Natural killer cell treated with Interleukin-12 subunit alpha and Interleukin-12 subunit beta and Interleukin-15 and Interleukin-18, amount 100 ng/mL, for 72 hours (primary cell): ENCODE measurements at regions not wholly inside any gene's neighbourhood (a gene's known extent, or its start where the extent isn't known, plus 50 kb on each side); places are given as distances from the start of the nearest gene placed in this dataset.

Experiments
- ATAC-seq, 2 donors: fragments of 150-1000 bp; cut with Tn5 transposase in 1 of 2; sonication (Bioruptor Pico), chemical (Tn5 transposase) in 1 of 2; 2 replicates each; pipeline ENCODE4 v1.10.0; 2021
- DNase-seq: peaks from one replicate; pipeline ENCODE4 v3.0.0; 2022; ENCODE audit warnings: low spot score
- H3K27ac Mint-ChIP-seq, 2 donors: 1 replicate in 1 of 2; 2 replicates in 1 of 2; pipeline ENCODE4 v1.8.0; 2022; ENCODE audit warnings: mixed read lengths in 2 of 2, mild to moderate bottlenecking in 1 of 2, moderate library complexity in 1 of 2
- H3K27me3 Mint-ChIP-seq, 2 donors: 1 replicate in 1 of 2; 2 replicates in 1 of 2; pipeline ENCODE4 v1.8.0; 2022; ENCODE audit warnings: mixed read lengths in 2 of 2
- H3K36me3 Mint-ChIP-seq: one replicate; pipeline ENCODE4 v1.8.0; 2022; ENCODE audit warnings: mixed read lengths
- H3K4me1 Mint-ChIP-seq, 2 donors: 1 replicate in 1 of 2; 2 replicates in 1 of 2; pipeline ENCODE4 v1.8.0; 2022; ENCODE audit warnings: low read depth in 2 of 2, mixed read lengths in 2 of 2, mild to moderate bottlenecking in 1 of 2
- H3K4me3 Mint-ChIP-seq: one replicate; pipeline ENCODE4 v1.8.0; 2022; ENCODE audit warnings: mixed read lengths
- H3K9me3 Mint-ChIP-seq: 2 replicates; pipeline ENCODE4 v1.8.0; 2022; ENCODE audit warnings: mixed read lengths

DNA sequence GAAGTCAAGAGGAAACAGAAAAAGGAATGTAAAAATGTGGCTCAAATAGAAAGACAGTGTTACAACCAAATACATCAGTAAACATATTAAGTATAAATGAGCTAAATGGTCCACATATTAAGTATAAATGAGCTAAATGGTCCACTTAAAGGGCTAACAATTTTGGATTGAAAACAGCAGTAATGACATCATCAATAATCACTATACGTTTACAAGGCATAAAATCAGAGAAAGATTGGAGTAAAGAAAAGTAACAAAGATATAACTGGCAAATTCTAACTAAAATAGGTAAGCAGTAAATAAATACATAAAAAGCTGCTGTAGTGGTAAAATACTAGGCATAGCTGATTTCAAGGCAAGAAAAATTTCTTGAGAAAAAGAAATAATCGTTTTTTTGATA is 1298.4 kb upstream of the CELF2 start:
- H3K27ac Mint-ChIP-seq, result no peak overlapping the region
- H3K4me1 Mint-ChIP-seq, result no peaks in the 10 kb centered on the region
- no peak overlapping the region for H3K4me3 Mint-ChIP-seq
- H3K27me3 Mint-ChIP-seq, result no peaks in the 10 kb centered on the region
- ATAC-seq (no peak), DNase-seq (no peak)
- H3K36me3 Mint-ChIP-seq, result no peaks in the 10 kb centered on the region
- peaks cover 15% of the 10 kb centered on the region for H3K9me3 Mint-ChIP-seq

DNA sequence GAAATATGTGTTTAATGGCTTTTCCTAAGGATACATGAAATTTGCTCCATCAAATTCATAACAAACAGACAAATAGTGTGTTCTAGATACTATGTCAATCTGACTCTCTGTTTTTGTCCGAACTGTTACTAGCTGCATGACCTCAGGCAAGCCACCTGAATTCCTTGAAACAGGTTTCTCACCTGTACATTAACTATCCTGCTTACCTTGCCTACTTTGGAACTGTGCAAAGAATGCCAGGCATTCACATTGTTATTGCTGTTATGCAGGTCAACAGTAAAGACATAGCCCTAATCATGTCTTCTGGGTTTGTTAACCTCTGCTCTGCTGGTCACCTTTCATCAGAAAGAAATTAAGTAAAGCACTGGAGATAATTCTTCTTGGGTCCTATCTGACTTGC is 1283.9 kb upstream of the CELF2 start:
- H3K27ac Mint-ChIP-seq, result no peak overlapping the region
- H3K4me1 Mint-ChIP-seq, result peaks cover 0 to 3% of the 10 kb centered on the region in 2 donors
- H3K36me3 Mint-ChIP-seq, result peaks cover 5% of the 10 kb centered on the region
- ATAC-seq (no peak), DNase-seq (no peak)
- H3K27me3 Mint-ChIP-seq, result no peaks in the 10 kb centered on the region
- no peaks in the 10 kb centered on the region for H3K9me3 Mint-ChIP-seq
- no peak overlapping the region for H3K4me3 Mint-ChIP-seq

DNA sequence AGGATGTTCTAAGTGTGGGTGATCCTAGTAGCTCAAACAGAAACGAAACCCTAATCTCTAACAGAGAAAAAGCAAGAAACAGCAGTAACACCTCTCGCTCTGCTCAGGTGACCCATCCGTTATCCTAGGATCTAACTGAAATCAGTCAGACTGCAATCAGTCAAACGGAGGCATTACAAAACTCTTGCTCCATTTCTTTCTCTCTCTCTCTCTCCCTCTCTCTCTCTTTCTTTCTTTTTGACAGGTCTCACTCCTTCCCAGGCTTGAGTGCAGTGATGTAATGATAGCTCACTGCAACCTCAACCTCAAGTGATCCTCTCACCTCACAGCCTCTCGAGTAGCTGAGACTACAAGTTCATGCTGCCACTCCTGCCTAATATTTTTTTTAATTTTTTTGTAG is 1283.5 kb upstream of the CELF2 start:
- Mint-ChIP-seq H3K4me1 (peaks cover 0 to 3% of the 10 kb centered on the region in 2 donors), H3K27me3 (no peaks in the 10 kb centered on the region), H3K4me3 (no peak overlapping the region), H3K36me3 (peaks cover 5% of the 10 kb centered on the region), H3K27ac (no peak overlapping the region), H3K9me3 (no peaks in the 10 kb centered on the region)
- ATAC-seq, result no peak
- no peak for DNase-seq

DNA sequence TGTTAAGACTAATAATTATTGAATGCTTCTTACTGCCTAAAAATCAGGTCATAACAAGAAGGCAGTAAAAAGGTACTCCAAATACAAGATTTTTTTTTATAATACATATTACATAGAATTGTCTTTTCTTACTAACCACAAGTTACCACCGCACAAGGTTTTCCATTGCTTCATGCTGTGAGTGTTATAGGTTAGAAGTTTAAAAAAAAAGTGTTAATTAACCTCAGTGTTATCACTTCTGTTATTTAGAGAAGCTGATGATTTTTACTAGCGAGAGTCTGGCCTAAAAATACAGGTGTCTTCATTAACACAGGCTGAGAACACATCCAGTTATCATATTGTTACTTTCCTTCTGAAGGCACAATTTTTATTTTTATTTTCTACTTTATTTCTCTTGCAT is 1281.9 kb upstream of the CELF2 start:
- no peak for DNase-seq
- Mint-ChIP-seq H3K27ac (no peak overlapping the region), H3K4me1 (peaks cover 0 to 3% of the 10 kb centered on the region in 2 donors), H3K4me3 (no peak overlapping the region), H3K9me3 (no peaks in the 10 kb centered on the region), H3K27me3 (no peaks in the 10 kb centered on the region), H3K36me3 (peaks cover 5% of the 10 kb centered on the region)
- ATAC-seq, result no peak

DNA sequence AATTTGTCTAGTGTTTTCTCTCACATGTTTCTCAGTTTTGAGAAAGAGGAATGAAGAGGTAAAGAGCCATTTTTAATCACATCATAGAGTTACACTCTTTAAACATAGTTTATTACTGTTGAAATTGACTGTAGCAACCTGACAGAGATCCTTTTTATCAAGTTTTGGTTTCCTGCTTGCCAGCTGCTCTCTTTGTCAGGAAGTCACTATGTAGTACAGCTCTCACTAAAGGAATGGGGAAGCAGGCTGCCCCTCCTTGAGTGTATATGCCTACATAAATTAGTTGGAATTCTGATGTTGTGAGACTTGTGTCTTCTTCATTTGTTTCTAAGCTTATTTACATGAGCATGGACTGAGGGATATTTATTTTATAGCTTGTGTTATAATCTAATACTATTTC is 1274.0 kb upstream of the CELF2 start:
- Mint-ChIP-seq H3K9me3 (peaks cover 4% of the 10 kb centered on the region), H3K4me1 (no peaks in the 10 kb centered on the region), H3K27ac (no peak overlapping the region), H3K36me3 (no peaks in the 10 kb centered on the region), H3K4me3 (no peak overlapping the region), H3K27me3 (no peaks in the 10 kb centered on the region)
- DNase-seq, result no peak
- ATAC-seq, result no peak

DNA sequence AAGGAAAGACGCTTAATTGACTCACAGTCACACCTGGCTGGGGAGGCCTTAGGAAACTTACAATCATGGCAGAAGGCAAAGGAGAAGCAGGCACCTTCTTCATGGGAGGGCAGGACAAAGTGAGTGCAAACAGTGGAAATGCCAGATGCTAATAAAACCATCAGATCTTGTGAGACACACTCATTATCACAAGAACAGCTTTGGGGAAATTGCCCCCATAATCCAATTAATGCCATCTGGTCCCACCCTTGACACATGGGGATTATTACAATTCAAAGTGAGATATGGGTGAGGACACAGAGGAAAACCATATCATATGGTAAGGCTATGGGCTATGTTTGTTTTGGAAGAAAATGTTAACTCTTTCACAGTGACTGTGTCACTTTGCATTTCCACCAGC is 1272.5 kb upstream of the CELF2 start:
- DNase-seq (no peak), ATAC-seq (no peak)
- H3K27me3 Mint-ChIP-seq, result no peaks in the 10 kb centered on the region
- H3K4me3 Mint-ChIP-seq, result no peak overlapping the region
- no peaks in the 10 kb centered on the region for H3K36me3 Mint-ChIP-seq
- no peak overlapping the region for H3K27ac Mint-ChIP-seq
- no peaks in the 10 kb centered on the region for H3K4me1 Mint-ChIP-seq
- peaks cover 4% of the 10 kb centered on the region for H3K9me3 Mint-ChIP-seq

DNA sequence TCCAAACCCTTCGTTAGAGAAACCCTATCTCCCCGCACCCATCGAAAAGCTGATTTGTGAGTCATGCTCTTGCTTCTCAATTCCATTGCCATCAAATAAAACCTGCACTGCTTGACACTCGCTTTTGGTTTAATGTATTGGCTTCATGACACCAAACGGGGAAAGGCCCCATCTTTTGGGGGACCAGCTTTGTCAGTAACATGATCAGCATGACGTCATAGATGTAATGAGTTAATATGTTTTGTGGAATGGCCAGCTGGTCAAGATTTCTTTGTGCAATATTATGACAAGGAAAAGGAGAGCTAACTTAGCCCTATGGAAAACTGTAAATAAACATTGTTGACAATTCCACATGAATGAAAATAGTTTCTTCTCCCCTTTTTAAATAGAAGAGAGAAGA is 1260.5 kb upstream of the CELF2 start:
- Mint-ChIP-seq H3K4me1 (no peaks in the 10 kb centered on the region), H3K27me3 (no peaks in the 10 kb centered on the region), H3K36me3 (no peaks in the 10 kb centered on the region), H3K4me3 (no peak overlapping the region), H3K9me3 (peaks cover 20% of the 10 kb centered on the region), H3K27ac (no peak overlapping the region)
- ATAC-seq, result no peak
- DNase-seq, result no peak

DNA sequence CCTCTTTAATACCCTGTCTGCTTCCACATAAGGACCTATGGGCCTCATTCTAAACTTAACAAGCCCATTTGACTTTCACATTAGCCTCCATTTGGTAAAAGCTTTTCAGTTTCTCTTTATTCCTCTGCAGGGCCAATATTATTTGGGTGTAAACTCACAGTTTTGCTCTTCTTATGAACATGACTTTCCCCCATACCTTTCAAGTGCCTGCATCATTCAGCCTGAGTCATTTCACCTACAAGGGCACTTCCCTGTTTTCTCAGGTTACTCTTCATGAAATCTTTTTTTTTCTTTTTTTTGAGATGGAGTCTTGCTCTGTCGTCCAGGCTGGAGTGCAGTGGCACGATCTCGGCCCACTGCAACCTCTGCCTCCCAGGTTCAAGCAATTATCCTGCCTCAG is 1258.1 kb upstream of the CELF2 start:
- no peak for DNase-seq

DNA sequence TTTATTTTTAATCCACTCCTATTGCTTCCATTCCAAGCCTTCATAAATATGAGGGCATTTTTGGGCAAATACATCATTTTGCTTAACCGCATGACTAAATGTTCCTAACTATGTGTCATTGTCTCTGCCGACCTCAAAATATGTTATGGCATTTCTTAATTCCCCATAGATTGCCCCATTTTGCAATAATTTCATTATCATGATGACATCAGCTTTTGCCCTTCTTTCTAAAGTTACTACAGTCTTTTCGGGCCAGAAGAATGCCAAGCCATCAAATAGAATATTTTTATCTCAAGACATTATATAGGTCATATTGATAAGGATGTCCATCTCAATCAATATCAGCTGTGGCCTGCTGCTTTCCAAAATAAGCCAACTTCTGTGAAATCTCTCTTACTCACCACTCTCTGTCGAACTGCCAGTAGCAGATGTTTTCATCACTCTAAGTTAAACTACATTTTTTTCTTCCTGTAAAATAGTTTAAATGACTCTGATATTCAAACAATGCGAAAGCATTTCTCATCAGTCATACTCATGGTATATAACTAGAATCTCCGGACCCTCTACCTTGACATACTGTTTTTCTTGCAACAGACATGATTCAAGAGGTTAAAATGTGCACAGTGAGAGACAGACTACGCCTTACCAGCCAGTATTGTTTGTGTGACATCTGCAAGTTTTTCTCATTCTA is 1254.6 kb upstream of the CELF2 start:
- Mint-ChIP-seq H3K4me3 (no peak overlapping the region), H3K36me3 (no peaks in the 10 kb centered on the region), H3K27ac (no peak overlapping the region), H3K9me3 (peaks cover 3% of the 10 kb centered on the region), H3K4me1 (no peaks in the 10 kb centered on the region), H3K27me3 (no peaks in the 10 kb centered on the region)
- DNase-seq (no peak), ATAC-seq (no peak)

More for the DNA sequence above, 1258.1 kb upstream of the CELF2 start:
- Mint-ChIP-seq H3K4me3 (no peak overlapping the region), H3K9me3 (peaks cover 20% of the 10 kb centered on the region), H3K27ac (no peak overlapping the region), H3K36me3 (no peaks in the 10 kb centered on the region), H3K4me1 (no peaks in the 10 kb centered on the region), H3K27me3 (no peaks in the 10 kb centered on the region)
- no peak for ATAC-seq

DNA sequence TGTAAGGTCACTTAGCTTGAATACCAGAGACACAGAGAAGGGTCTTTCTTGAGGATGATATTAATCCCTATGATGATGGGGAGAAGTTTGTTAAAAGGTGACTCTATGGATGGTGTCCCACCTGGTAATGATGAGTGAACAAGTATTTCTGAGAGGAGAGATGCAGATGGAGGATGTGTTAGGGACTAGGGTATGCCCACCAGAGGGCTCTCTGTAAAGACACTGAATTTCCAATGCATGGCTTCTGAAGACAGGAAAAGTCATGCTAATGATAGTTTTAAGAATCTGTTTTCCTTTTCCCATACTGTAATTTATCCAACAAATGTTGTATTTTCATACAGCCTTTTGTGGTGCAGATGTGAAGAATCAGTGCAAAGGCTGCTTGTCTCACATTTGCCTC is 1250.9 kb upstream of the CELF2 start:
- Mint-ChIP-seq H3K4me3 (no peak overlapping the region), H3K27me3 (no peaks in the 10 kb centered on the region), H3K27ac (no peak overlapping the region), H3K4me1 (no peaks in the 10 kb centered on the region), H3K36me3 (no peaks in the 10 kb centered on the region), H3K9me3 (peaks cover under 1% of the 10 kb centered on the region)
- peak in 1 of 2 donors; percentile 20 for ATAC-seq
- DNase-seq, result no peak

DNA sequence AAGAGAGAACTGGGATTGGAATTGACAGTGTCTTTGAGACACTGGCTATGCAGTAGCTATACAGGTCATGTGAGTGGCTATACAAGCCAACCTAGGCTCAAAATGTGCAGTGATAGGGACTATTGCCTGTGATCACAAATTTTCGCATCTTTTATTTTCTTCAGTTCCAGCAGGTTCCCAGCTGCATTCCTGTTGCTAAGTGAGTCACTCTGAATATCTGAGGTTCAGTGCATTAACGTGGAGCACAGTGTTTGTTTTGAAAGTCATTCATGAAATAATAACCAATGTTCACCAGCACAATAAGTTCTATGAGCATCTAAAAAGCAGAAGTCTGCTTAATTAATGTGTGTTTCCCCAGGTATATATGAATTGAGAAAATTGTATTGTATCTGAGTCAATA is 1236.0 kb upstream of the CELF2 start:
- Mint-ChIP-seq H3K36me3 (no peaks in the 10 kb centered on the region), H3K27me3 (no peaks in the 10 kb centered on the region), H3K27ac (no peak overlapping the region), H3K9me3 (peaks cover 5% of the 10 kb centered on the region), H3K4me1 (no peaks in the 10 kb centered on the region), H3K4me3 (no peak overlapping the region)
- ATAC-seq (no peak), DNase-seq (no peak)

DNA sequence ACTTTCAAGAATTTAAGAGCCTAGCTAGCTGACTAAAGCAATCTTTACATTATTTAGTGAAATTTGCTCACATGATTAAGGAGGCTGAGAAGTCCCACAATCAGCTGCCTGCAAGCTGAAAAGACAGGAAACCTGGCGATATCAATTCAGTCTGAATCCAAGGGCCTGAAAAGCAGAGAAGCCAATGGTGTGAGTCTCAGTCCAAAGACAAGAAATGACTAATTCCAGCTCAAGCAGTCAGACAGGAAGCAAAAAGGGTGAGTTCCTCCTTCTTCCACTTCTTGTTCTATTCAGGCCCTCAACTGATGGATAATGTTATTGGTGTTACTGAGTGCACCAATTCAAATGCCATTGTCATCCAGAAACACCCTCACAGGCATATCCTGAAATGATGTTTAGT is 1231.6 kb upstream of the CELF2 start:
- DNase-seq, result no peak
- no peaks in the 10 kb centered on the region for H3K4me1 Mint-ChIP-seq
- no peaks in the 10 kb centered on the region for H3K27me3 Mint-ChIP-seq
- H3K36me3 Mint-ChIP-seq, result no peaks in the 10 kb centered on the region
- ATAC-seq, result no peak
- no peak overlapping the region for H3K4me3 Mint-ChIP-seq
- peaks cover 5% of the 10 kb centered on the region for H3K9me3 Mint-ChIP-seq
- H3K27ac Mint-ChIP-seq, result no peak overlapping the region

DNA sequence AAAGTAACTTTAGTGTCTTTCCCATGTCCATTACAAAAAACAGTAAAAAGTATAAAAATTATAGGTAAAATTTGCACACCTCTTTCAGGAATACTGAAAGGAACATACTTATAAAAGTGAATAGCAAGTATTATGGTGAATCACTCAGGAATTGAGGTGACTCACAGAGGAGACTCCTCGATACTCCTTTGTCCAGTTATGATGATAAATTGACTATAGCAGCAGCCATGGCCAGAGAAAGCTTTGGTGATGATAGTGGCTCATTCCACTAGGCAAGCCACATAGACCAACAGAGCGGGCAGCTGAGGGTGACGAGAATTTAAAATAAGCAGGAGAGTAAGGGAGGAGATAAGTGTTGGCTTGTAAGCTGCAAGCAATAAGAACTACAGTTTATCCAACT is 1231.1 kb upstream of the CELF2 start:
- DNase-seq, result no peak
- H3K36me3 Mint-ChIP-seq, result no peaks in the 10 kb centered on the region
- H3K4me1 Mint-ChIP-seq, result no peaks in the 10 kb centered on the region
- H3K27ac Mint-ChIP-seq, result no peak overlapping the region
- H3K9me3 Mint-ChIP-seq, result peaks cover 5% of the 10 kb centered on the region
- ATAC-seq, result no peak
- H3K4me3 Mint-ChIP-seq, result no peak overlapping the region
- H3K27me3 Mint-ChIP-seq, result no peaks in the 10 kb centered on the region

DNA sequence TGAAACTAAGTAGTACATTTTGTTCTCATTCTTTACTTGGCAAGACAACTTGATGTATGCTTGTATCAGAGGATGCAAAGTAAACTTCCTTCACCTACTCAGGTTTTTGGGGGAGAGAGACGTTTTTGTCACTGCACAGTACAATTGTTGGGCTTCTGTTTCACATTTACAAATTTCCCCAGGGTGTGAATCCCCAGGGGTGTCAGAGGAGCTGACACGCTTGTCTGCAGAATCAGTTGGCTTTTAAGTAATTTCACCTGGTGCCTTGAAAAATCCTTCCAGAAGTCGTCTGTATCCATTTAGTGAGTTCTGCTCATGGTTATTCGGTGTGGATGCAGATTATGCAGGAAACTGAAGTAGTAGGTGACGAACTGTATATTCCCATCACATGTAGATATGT is 1227.7 kb upstream of the CELF2 start:
- H3K9me3 Mint-ChIP-seq, result peaks cover 2% of the 10 kb centered on the region
- H3K4me1 Mint-ChIP-seq, result no peaks in the 10 kb centered on the region
- no peak for DNase-seq
- H3K36me3 Mint-ChIP-seq, result no peaks in the 10 kb centered on the region
- no peak overlapping the region for H3K4me3 Mint-ChIP-seq
- ATAC-seq, result no peak
- H3K27ac Mint-ChIP-seq, result no peak overlapping the region
- H3K27me3 Mint-ChIP-seq, result no peaks in the 10 kb centered on the region

DNA sequence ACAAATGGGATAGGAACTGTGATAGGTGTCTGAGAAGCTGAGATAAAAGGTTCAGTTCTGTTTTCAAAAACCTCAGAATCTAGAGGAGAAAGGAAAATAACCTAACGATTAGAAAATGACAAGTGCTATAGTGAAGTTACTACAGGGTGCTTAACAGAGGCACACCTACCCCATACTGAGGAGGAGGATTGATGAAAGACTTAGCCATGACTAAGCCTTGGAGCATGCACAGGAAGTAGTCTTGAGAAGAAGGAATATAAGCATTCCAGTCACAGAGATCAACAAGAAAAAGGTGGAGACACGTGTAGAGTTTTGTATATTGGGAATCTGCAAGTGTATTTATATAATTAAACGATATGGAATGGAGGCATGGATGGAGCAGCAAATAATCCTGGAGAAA is 1225.5 kb upstream of the CELF2 start:
- H3K9me3 Mint-ChIP-seq, result peaks cover 2% of the 10 kb centered on the region
- H3K4me1 Mint-ChIP-seq, result no peaks in the 10 kb centered on the region
- no peaks in the 10 kb centered on the region for H3K36me3 Mint-ChIP-seq
- ATAC-seq, result no peak
- no peak overlapping the region for H3K27ac Mint-ChIP-seq
- H3K4me3 Mint-ChIP-seq, result no peak overlapping the region
- DNase-seq, result no peak
- no peaks in the 10 kb centered on the region for H3K27me3 Mint-ChIP-seq
